SH-SY5Y (cell line): ENCODE measurements at regions not wholly inside any gene's neighbourhood (a gene's known extent, or its start where the extent isn't known, plus 50 kb on each side); places are given as distances from the start of the nearest gene placed in this dataset.

Experiments used
- GATA2 ChIP-seq: IDR thresholded peaks from 2 replicates; pipeline ENCODE4 v1.6.1; 2011; ENCODE audit warnings: mild to moderate bottlenecking, low read depth, low read length
- GATA3 ChIP-seq: IDR thresholded peaks from 2 replicates; pipeline ENCODE4 v1.6.1; 2011; ENCODE audit warnings: low read depth, mild to moderate bottlenecking, low read length, moderate library complexity

GRCh38 chr13:78910147-78910546, 251.2 kb upstream of the OBI1 start:
- TF ChIP-seq GATA3 (no peak), GATA2 (no peak)
